Ascending aorta (tissue), 2 donors: ENCODE measurements at regions not wholly inside any gene's neighbourhood (a gene's known extent, or its start where the extent isn't known, plus 50 kb on each side); places are given as distances from the start of the nearest gene placed in this dataset.

Source experiments
- DNase-seq, 2 donors: peaks; one replicate each; pipeline ENCODE4 v3.0.0-alpha.2; 2019; ENCODE audit warnings: low spot score in 2 of 2
- H3K27ac ChIP-seq, 2 donors: fragments of 200-600 bp; sonication (generic); one replicate each; pipeline ENCODE4 v1.5.1; 2016 to 2017; ENCODE audit warnings: mild to moderate bottlenecking in 1 of 2
- H3K27me3 ChIP-seq: fragments of 200-600 bp; sonication (generic); one replicate; pipeline ENCODE4 v1.5.1; 2017
- H3K36me3 ChIP-seq, 2 donors: fragments of 200-600 bp; sonication (generic); one replicate each; pipeline ENCODE4 v1.5.1; 2016
- H3K4me1 ChIP-seq, 2 donors: fragments of 200-600 bp; sonication (generic); one replicate each; pipeline ENCODE4 v1.5.1; 2016 to 2017; ENCODE audit warnings: mild to moderate bottlenecking in 1 of 2
- H3K4me3 ChIP-seq, 2 donors: fragments of 200-600 bp; sonication (generic); one replicate each; pipeline ENCODE4 v1.5.1; 2016 to 2017; ENCODE audit warnings: mild to moderate bottlenecking in 1 of 2
- H3K9me3 ChIP-seq, 2 donors: fragments of 200-600 bp; sonication (generic); one replicate each; pipeline ENCODE4 v1.5.1; 2016
- CTCF ChIP-seq, 3 experiments: fragments of 200-600 bp in 2 of 3; fragments of 450-650 bp in 1 of 3; sonication (generic) in 2 of 3; IDR thresholded peaks; one replicate each; pipeline ENCODE4 v1.5.1; 2016 to 2019; ENCODE audit warnings: antibody characterized with exemption in 3 of 3, mild to moderate bottlenecking in 1 of 3, moderate library complexity in 1 of 3
- intact Hi-C: fragments of 100-400 bp; cut with DNase I; formaldehyde crosslinking; loops from one replicate; pipeline ENCODE4 v1.15.1; 2023

GRCh38 chr16:65684230-65684629 lies 562.4 kb upstream of the CDH11 start:
- intact Hi-C loops = no loop called here

GRCh38 chr16:65681406-65681805 lies 559.5 kb upstream of the CDH11 start:
- Histone ChIP-seq H3K4me1 (no peaks in the 10 kb centered on the region), H3K9me3 (no peaks in the 10 kb centered on the region), H3K4me3 (no peak overlapping the region), H3K27me3 (no peaks in the 10 kb centered on the region), H3K36me3 (no peaks in the 10 kb centered on the region), H3K27ac (no peak overlapping the region)
- DNase-seq = no peak
- TF ChIP-seq CTCF (IDR thresholded peaks at IDR 0.05) = no peak
- intact Hi-C loops = no loop called here

More at GRCh38 chr16:65684230-65684629, 562.4 kb upstream of the CDH11 start:
- no peak overlapping the region for H3K4me3 ChIP-seq
- no peak for TF ChIP-seq CTCF (IDR thresholded peaks at IDR 0.05)
- H3K4me1 ChIP-seq = no peaks in the 10 kb centered on the region
- H3K36me3 ChIP-seq = no peaks in the 10 kb centered on the region
- H3K27ac ChIP-seq = no peak overlapping the region
- no peaks in the 10 kb centered on the region for H3K27me3 ChIP-seq
- no peaks in the 10 kb centered on the region for H3K9me3 ChIP-seq
- no peak for DNase-seq

- Histone ChIP-seq H3K4me3 (no peak overlapping the region), H3K9me3 (no peaks in the 10 kb centered on the region), H3K27ac (no peak overlapping the region), H3K27me3 (no peaks in the 10 kb centered on the region), H3K36me3 (no peaks in the 10 kb centered on the region), H3K4me1 (no peaks in the 10 kb centered on the region)
- intact Hi-C loops = no loop called here
- TF ChIP-seq CTCF (IDR thresholded peaks at IDR 0.05) = no peak
- DNase-seq = no peak
These were observed 557.9 kb upstream of the CDH11 start for GRCh38 chr16:65679785-65680184.

- Histone ChIP-seq H3K4me1 (no peaks in the 10 kb centered on the region), H3K4me3 (no peak overlapping the region), H3K27me3 (no peaks in the 10 kb centered on the region), H3K9me3 (no peaks in the 10 kb centered on the region), H3K36me3 (no peaks in the 10 kb centered on the region), H3K27ac (no peak overlapping the region)
- TF ChIP-seq CTCF (IDR thresholded peaks at IDR 0.05) = no peak
- intact Hi-C loops = no loop called here
- DNase-seq = no peak
These were observed 553.3 kb upstream of the CDH11 start for GRCh38 chr16:65675161-65675560.

- Histone ChIP-seq H3K27ac (no peak overlapping the region), H3K4me1 (no peaks in the 10 kb centered on the region), H3K36me3 (no peaks in the 10 kb centered on the region), H3K27me3 (no peaks in the 10 kb centered on the region), H3K4me3 (no peak overlapping the region), H3K9me3 (no peaks in the 10 kb centered on the region)
- TF ChIP-seq CTCF (IDR thresholded peaks at IDR 0.05) = no peak
- intact Hi-C loops = no loop called here
- DNase-seq = no peak
These were observed 551.1 kb upstream of the CDH11 start for GRCh38 chr16:65672960-65673359.

- no peak for DNase-seq
- TF ChIP-seq CTCF (IDR thresholded peaks at IDR 0.05) = no peak
- Histone ChIP-seq H3K36me3 (no peaks in the 10 kb centered on the region), H3K4me3 (no peak overlapping the region), H3K27ac (no peak overlapping the region), H3K4me1 (no peaks in the 10 kb centered on the region), H3K9me3 (no peaks in the 10 kb centered on the region), H3K27me3 (no peaks in the 10 kb centered on the region)
- intact Hi-C loops = no loop called here
These were observed 549.2 kb upstream of the CDH11 start for GRCh38 chr16:65671071-65671470.
